GM21529 (cell line): ENCODE measurements at regions not wholly inside any gene's neighbourhood (a gene's known extent, or its start where the extent isn't known, plus 50 kb on each side); places are given as distances from the start of the nearest gene placed in this dataset.

Experiments used
- ATAC-seq: cut with Tn5 transposase; IDR thresholded peaks from one replicate; pipeline ENCODE4 v1.9.1; 2021; ENCODE audit not compliant: unreplicated experiment

- ATAC-seq = no peak
Measured at GRCh38 chr5:111582993-111583601, 70.8 kb upstream of the STARD4 start.

DNA sequence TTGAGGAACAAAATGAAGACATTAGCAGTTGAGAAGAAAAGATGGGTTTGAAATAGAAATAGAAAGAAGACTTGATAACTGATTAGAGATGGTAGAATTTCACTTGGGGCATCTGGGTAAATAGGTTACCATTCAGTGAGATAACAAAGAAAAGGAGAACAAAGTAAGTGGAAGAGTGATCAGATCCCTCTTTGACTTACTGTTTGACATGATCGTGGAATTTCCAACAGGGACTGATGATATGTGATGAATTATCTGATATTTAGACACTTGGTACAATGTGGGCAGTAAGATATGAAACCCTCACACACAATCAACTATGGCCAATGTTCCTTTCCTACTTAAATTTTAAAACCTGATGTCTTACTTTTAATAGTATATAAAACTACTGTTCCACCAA lies 70.1 kb upstream of the STARD4 start:
- no peak for ATAC-seq

DNA sequence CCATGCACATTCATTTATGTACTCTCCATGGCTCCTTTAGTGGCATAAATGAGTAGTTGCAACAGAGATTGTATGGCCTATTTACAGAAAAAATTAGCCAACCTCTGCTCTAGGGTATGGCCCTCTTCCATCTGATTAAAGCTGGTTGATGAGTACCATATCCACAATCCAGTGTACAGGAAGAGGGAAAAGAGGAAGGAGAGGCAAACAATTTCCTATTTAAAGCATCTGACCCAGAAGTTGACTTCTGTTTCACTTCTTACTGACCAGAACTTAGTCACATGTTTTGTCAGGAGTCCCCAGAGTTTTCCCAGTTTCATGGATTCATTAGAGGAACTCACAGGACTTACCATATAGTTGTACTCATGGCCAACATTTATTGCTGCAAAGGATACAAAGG lies 68.6 kb upstream of the STARD4 start:
- ATAC-seq = no peak

DNA sequence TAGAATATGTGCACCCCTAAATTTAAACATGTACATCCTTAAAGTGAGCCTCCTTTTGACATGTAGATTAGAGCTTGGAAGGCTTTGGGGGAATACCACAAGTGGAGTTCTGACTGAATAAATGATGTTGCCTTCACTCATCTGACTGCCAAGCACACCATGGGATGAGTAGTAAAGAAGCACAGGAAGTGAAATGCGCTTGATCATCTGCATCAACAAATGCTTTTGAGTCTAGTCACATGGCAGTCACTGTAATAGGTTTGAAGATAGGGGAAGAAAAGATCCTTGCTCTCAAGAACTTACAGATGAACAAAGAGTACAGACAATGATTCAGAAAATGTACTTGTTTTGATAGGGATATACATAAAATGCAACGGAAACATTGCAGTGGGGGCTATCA lies 62.0 kb upstream of the STARD4 start:
- ATAC-seq = no peak

- ATAC-seq = no peak
Measured at GRCh38 chr5:111572561-111572960, 60.2 kb upstream of the STARD4 start.

- no peak for ATAC-seq
Measured at GRCh38 chr5:111563031-111563822, 50.9 kb upstream of the STARD4 start.

- no peak for ATAC-seq
Measured at GRCh38 chr5:111562561-111562960, 50.2 kb upstream of the STARD4 start.
